NCI-H187 treated with DMSO at 0.1 percent for 48 hours (cell line): ENCODE measurements at regions not wholly inside any gene's neighbourhood (a gene's known extent, or its start where the extent isn't known, plus 50 kb on each side); places are given as distances from the start of the nearest gene placed in this dataset.

Experiments used
- DNase-seq: peaks from one replicate; lab custom pipeline; 2025; lab: John Stamatoyannopoulos, UW

DNA sequence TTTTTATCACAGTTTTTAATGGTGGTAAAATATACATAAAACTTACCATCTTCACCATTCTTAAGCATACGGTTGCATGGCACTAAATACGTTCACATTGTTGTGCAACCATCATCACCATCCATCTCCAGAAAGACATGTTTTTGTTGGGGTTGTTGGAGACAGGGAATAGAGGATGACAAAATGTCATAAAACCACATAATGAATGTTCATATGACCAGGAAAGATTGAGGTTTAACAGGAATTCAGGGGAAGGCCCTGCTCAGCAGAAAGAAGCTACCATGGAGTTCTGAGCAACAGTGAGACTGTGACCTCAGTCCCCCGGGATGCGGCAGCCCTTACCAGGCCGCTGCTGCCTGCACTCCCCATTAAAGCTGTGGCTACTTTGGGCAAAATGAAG is 63.9 kb upstream of the TRIM2 start:
- DNase-seq, result no peak

DNA sequence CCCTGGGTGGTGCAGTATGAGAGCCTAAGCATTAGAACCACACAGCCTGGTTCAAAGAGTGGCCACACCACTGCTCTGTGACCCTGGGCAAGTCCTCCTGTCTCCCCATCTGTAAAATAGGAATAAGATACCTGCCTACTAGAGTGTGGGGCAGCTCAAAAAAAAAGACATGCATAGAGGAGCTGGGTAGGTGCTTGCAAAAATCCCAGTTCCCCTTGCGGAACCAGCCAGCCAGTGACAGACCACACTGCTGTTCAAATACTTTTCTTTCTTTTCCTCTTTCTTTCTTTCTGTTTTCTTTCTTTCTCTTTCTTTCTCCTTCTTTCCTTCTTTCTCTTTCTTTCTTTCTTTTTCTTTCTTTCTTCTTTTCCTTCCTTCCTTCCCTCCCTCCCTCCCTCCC is 63.0 kb upstream of the TRIM2 start:
- DNase-seq, result no peak

DNA sequence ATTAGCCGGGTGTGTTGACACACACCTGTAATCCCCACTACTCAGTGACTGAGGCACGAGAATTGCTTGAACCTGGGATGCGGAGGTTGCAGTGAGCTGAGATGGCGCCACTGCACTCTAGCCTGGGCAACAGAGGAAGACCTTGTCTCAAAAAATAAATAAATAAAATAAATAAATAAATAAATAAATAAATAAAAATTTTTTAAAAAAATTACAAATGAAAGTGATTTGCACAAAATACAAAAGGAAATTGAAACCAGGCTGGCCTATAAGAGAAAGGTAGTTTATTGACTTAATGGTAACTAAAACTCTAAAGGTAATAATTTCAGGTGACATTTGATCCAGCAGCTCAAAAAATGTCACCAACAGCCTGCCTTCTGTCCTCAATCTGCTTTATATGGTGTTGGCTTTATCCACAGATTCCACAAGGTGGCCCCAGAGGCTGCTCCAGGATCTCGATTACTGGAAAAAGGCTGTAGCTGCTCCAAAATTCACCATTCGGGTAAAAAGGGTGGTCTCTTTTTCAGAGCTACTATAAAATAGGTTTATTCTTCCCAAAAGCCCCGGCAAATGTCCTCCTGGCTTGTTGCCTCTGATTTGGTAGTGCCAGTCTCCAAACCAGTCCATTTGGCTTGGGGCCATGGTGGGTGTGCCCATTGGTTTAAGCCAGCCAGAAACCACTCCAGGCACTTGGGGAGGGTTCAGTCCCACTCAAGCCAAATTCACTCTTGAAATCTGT is 61.4 kb upstream of the TRIM2 start:
- peak; percentile 22 for DNase-seq

DNA sequence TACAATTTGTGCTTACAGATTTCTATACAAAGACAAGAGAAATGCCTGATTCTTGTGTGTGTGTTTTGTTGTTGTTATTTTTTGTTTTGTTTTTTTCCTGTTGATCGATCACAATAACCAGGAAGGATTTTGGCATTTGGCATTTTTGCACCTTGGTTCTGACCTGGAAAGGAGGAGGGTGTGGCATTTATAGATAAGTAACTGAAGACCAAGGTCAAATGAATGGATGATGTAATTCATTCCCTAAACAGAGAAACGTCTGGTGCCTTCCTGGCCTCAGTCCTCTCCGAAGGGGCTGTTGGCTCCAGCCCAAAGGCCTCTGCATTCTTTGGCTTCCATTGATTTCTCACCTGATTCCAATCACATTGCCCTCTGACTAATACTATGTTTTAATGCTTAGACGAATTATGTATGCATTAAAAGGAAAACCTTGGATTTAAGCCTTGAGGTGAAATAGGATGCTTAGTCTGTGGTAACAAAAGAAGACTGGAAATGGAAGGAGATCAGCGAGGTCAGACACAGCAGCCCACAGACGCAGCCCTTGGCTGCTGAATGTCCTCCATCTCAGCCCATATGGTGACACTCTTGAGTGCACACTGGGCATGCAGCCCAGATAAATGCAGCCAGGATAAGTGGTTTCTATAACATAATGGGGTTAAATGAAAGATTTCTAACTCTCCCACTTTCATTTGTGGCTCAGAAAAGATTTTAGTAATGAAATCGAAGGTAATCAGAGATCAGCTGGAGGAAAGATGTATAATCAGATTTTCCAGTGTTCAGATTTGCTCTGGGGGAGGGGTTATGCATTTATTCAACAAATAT is 60.5 kb upstream of the TRIM2 start:
- DNase-seq, result peak; percentile 36

DNA sequence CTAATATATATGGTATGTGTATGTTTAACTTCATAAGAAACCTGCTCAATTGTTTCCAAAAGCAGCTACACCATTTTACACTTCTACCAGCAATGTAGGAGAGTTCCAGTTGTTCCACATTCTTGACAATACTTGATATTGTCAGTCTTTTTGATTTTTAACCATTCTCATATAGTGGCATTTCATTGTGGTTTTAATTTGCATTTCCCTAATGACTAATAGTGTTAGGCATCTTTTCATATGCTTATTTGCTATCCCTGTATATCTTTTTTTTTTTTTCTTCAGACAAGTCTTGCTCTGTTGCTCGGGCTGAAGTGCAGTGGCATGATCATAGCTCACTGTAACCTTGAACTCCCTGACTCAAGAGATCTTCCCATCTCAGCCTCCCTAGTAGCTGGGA is 58.2 kb upstream of the TRIM2 start:
- DNase-seq, result no peak

DNA sequence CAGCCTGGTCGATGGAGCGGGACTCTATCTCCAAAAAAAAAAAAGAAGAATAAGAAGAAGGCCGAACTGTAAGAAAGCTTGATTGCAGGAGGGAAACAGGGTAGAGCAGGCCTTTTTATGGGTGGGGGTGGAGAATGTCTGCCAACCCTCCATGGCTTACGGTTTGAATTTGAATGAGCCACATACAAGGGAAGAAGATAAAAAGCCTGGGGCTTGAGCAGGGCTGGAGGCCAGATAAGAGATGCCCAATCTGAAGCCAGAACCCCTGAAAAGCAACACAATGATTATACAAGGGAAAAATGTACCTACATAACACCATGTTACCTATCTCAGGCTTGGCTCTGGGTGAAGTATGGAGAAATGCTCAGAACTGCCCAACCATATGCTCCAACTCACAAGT is 57.3 kb upstream of the TRIM2 start:
- no peak for DNase-seq

DNA sequence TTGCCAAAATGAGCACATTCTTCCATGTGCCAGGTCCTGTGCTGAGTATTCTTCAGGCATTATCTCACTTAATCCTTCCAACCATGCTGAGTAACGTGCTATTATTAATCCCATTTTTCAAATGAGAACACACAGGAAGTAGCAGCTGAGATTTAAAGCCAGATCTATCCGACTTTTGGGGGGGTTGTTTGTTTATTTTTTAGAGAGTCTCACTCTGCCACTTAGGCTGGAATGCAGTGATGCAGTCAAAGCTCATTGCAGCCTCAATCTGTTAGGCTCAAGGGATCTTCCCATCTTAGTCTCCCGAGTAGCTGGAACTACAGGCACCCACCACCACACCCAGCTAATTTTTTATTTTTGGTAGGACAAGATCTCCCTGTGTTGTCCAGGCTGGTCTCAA is 55.5 kb upstream of the TRIM2 start:
- DNase-seq, result no peak

DNA sequence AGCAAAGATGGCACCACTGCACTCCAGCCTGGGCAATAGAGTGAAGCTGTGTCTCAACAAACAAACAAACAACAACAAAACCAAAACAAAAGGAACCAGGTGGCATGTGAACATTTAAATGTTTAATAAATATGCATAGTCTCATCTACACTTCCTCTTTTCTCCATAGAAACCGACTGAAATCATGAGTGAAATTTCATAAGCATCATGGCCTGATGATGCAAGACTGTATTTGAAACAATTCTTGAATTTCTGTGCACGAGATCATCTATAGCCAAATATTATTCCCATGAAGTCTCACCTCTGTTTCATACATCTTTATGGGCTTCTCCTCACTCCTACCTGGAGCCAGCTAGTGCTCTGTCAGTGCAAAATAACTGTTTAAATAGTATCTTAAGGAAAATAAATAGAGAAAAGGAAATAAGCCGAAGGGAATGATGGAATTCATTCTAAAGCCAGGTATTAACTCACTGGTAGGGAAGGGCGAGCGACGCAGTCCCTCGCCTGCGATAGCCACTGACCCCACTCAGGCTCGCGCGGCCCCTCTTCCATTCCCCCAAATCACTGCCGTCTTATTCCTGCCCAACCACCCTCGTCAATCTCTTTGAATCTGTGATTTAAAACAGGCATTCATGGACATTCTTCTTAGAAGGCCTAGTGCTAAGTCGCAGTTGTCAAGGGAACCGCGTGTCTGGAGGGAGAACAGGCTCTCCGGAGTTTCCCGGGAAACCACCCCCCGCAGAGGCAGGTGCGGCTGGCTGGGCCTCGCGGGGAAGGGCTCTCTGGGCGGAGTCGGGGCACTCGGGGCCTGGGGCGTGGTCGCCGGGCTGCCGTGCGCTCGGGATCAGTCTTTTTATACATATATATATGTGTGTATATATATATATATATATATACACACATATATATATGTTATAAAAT is 52.4 kb upstream of the TRIM2 start:
- DNase-seq, result peak; percentile 16

DNA sequence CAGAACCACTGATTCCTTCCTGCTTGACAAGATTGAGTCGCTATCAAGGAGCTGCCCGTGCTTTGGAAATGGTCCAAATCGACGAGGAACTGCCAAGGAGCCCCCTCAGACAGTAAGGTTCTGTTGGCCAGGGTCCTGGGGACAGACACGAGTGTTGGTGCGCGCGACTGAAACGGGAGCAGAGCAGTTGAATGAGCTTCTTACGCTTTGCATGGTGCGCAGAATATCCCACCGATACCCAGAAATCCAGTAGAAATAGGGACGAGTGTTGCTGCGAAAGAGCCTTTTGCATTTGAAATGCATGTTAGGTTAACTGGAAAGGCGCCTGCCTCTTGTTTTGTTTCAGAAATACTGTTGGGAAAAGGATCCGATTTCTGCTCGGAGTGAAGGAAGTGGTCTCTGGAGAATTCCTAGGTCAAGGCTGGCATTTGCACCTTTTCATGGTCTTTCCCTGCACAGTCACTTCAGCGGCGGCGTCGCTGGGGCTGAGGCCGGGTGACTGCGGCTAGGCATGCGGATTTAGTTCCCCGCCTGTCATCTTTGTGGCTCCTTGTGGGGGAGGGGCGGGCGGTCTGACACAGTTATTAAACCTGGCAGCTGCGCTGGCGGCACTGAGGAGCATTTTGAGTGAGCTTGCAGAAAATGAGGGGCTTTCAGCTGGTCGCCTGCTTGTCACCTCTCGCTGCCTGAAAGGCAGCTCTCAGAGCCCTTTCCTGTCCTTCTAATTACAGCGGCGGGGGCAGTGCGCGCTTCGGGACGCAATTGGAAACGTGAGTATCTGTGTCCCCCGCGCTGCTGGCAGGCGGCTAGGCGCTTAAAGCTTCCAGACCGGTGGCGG is 51.5 kb upstream of the TRIM2 start:
- peak; percentile 22 for DNase-seq

DNA sequence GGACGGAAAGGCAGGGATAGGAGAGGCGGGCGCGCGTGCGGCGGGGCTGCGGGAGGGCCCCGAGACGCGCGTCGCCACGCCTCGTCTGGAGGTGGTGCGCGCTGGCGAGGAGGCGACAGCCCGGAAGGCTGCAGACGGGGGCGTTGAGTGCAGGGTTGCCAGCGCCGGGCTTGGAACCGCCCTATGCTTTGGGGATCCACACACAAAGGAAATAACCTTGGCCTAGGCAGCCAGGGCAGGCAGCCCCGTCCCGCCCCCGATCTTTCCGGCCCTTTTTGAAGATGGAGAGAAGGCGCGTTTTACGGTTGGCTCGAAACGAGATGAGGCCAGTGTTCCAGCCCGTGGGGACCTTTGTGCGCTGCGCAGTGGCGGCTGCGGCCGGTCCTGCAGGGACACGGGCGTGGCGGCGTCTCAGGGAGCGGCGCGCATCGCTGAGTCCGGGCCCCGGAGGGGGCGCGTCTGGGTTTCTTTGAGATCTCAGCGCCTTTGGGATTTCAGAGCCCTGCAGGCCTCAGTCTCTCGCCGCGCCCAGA is 50.8 kb upstream of the TRIM2 start:
- DNase-seq, result no peak

DNA sequence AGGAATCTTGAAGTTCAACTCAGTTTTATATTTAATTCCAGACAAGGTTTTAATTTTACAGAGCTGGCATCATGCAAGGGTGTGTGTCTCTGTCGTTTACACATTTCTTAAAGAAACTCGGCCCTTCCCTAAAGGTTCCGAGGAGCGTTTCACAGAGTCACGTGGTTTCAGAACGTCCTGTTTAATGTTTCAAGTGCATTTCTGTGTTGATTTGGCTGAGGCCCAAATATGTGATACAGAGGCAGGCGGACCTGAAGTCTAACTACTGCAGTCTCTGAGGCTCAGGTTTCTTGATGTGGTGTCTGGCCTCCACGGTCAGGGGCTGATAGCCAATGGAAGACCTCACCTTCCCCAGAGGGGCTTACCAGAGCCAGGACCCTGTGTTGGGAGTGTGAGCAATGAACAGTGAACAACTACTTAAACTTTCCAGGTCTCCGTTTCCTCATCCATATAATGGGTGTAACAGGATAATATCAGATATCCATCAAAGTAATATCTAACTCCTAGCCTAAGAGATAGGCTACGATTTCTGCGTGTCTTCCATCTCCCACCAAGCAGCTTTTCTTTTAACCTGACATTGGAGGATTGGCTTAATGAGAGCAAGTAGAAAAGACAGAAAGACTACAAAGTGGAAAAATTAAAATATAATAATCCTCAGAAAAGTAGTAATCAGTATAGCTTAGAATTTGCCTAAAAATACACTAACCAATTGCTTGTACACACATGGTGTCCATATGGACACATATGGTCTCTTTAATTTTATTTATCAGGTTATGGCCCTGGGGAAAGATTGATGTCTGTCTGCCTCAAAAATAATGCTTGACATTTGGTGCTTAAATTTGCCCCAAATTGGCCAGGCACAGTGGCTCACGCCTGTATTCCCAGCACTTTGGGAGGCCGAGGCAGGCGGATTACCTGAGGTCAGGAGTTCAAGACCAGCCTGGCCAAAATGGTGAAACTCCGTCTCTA is 50.0 kb upstream of the TRIM2 start:
- DNase-seq, result peak; percentile 4
